H9 (cell line): ENCODE measurements at regions not wholly inside any gene's neighbourhood (a gene's known extent, or its start where the extent isn't known, plus 50 kb on each side); places are given as distances from the start of the nearest gene placed in this dataset.

Experiments used
- DNase-seq: peaks from one replicate; pipeline ENCODE4 v3.0.0-alpha.2; 2017
- H2AFZ ChIP-seq: one replicate; pipeline ENCODE4 v1.6.1; 2013; ENCODE audit warnings: mild to moderate bottlenecking, low read length, control low read depth, moderate library complexity
- H2AK5ac ChIP-seq: 2 replicates; pipeline ENCODE4 v1.6.1; 2013; ENCODE audit warnings: low read length, control low read depth, mixed read lengths; ENCODE audit not compliant: insufficient read length
- H2BK120ac ChIP-seq: one replicate; pipeline ENCODE4 v1.6.1; 2013; ENCODE audit warnings: low read depth, mild to moderate bottlenecking, low read length, control low read depth, inconsistent platforms; ENCODE audit not compliant: poor library complexity, severe bottlenecking
- H2BK12ac ChIP-seq: 2 replicates; pipeline ENCODE4 v1.6.1; 2013; ENCODE audit warnings: low read length, control low read depth, mixed read lengths, low read depth; ENCODE audit not compliant: insufficient read length
- H2BK15ac ChIP-seq: 2 replicates; pipeline ENCODE4 v1.6.1; 2013; ENCODE audit warnings: low read depth, low read length, control low read depth
- H2BK20ac ChIP-seq: one replicate; pipeline ENCODE4 v1.6.1; 2013; ENCODE audit warnings: low read depth, mild to moderate bottlenecking, low read length, control low read depth, inconsistent platforms; ENCODE audit not compliant: poor library complexity, severe bottlenecking
- H2BK5ac ChIP-seq: 2 replicates; pipeline ENCODE4 v1.6.1; 2013; ENCODE audit warnings: low read length, control low read depth, mixed read lengths; ENCODE audit not compliant: insufficient read length
- H3K14ac ChIP-seq: 2 replicates; pipeline ENCODE4 v1.6.1; 2013; ENCODE audit warnings: low read length, control low read depth; ENCODE audit not compliant: insufficient read depth
- H3K18ac ChIP-seq: 2 replicates; pipeline ENCODE4 v1.6.1; 2013; ENCODE audit warnings: low read depth, mild to moderate bottlenecking, mixed read lengths, low read length, control low read depth; ENCODE audit not compliant: insufficient read length
- H3K23ac ChIP-seq: 2 replicates; pipeline ENCODE4 v1.6.1; 2013; ENCODE audit warnings: low read length, control low read depth, mixed read lengths, low read depth; ENCODE audit not compliant: insufficient read length
- H3K23me2 ChIP-seq: 2 replicates; pipeline ENCODE4 v1.6.1; 2013; ENCODE audit warnings: low read depth, mild to moderate bottlenecking, mixed read lengths, low read length, control low read depth; ENCODE audit not compliant: insufficient read length, poor library complexity, severe bottlenecking
- H3K27ac ChIP-seq: 2 replicates; pipeline ENCODE4 v1.5.1; 2013; ENCODE audit warnings: low read length, control low read depth, mixed read lengths, low read depth; ENCODE audit not compliant: insufficient read length
- H3K27me3 ChIP-seq: 2 replicates; pipeline ENCODE4 v1.6.1; 2013; ENCODE audit warnings: low read length, control low read depth, inconsistent platforms; ENCODE audit not compliant: insufficient read depth
- H3K4ac ChIP-seq: 2 replicates; pipeline ENCODE4 v1.6.1; 2013; ENCODE audit warnings: low read depth, mild to moderate bottlenecking, control low read depth, inconsistent platforms, low read length, moderate library complexity
- H3K4me1 ChIP-seq: 2 replicates; pipeline ENCODE4 v1.6.1; 2013; ENCODE audit warnings: low read length, control low read depth, inconsistent platforms; ENCODE audit not compliant: insufficient read depth
- H3K4me2 ChIP-seq: 2 replicates; pipeline ENCODE4 v1.6.1; 2013; ENCODE audit warnings: low read length, control low read depth, mixed read lengths; ENCODE audit not compliant: insufficient read length, insufficient read depth
- H3K56ac ChIP-seq: 2 replicates; pipeline ENCODE4 v1.6.1; 2013; ENCODE audit warnings: low read depth, mild to moderate bottlenecking, mixed read lengths, low read length, control low read depth; ENCODE audit not compliant: insufficient read length
- H3K79me1 ChIP-seq: 2 replicates; pipeline ENCODE4 v1.6.1; 2013; ENCODE audit warnings: low read depth, mild to moderate bottlenecking, moderate library complexity, low read length, control low read depth, inconsistent platforms; ENCODE audit not compliant: insufficient read depth, poor library complexity, severe bottlenecking
- H3K79me2 ChIP-seq: 2 replicates; pipeline ENCODE4 v1.6.1; 2013; ENCODE audit warnings: low read length, control low read depth, inconsistent platforms; ENCODE audit not compliant: insufficient read depth
- H3K9ac ChIP-seq: 2 replicates; pipeline ENCODE4 v1.6.1; 2013; ENCODE audit warnings: low read length, control low read depth, mixed read lengths; ENCODE audit not compliant: insufficient read length; ENCODE audit errors: extremely low read depth
- H3K9me3 ChIP-seq: one replicate; pipeline ENCODE4 v1.6.1; 2013; ENCODE audit warnings: low read depth, low read length, inconsistent platforms; ENCODE audit not compliant: control insufficient read depth
- H3T11ph ChIP-seq: one replicate; pipeline ENCODE4 v1.6.1; 2013; ENCODE audit warnings: mild to moderate bottlenecking, low read length, control low read depth, inconsistent platforms
- H4K20me1 ChIP-seq: one replicate; pipeline ENCODE4 v1.6.1; 2013; ENCODE audit not compliant: control insufficient read depth, insufficient read length, insufficient read depth
- H4K5ac ChIP-seq: 2 replicates; pipeline ENCODE4 v1.6.1; 2013; ENCODE audit warnings: low read depth, mild to moderate bottlenecking, mixed read lengths, low read length, control low read depth; ENCODE audit not compliant: insufficient read length
- H4K8ac ChIP-seq: replicated peaks from 2 replicates; pipeline ENCODE4 v1.6.1; 2013; ENCODE audit warnings: low read length, control low read depth, mixed read lengths, low read depth; ENCODE audit not compliant: insufficient read length
- H4K91ac ChIP-seq: 2 replicates; pipeline ENCODE4 v1.6.1; 2013; ENCODE audit warnings: low read depth, mild to moderate bottlenecking, moderate library complexity, mixed read lengths, low read length, control low read depth; ENCODE audit not compliant: insufficient read length
- H3K27ac Mint-ChIP-seq, 3 experiments: 2 replicates in 2 of 3; 3 replicates in 1 of 3; pipeline ENCODE4 v1.8.0; 2020 to 2021; ENCODE audit warnings: mixed read lengths in 3 of 3, mild to moderate bottlenecking in 1 of 3, moderate library complexity in 1 of 3
- H3K27me3 Mint-ChIP-seq: 2 replicates; pipeline ENCODE4 v1.8.0; 2021; ENCODE audit warnings: low read depth, mild to moderate bottlenecking, moderate library complexity, mixed read lengths
- H3K36me3 Mint-ChIP-seq, 3 experiments: 2 replicates in 2 of 3; 3 replicates in 1 of 3; pipeline ENCODE4 v1.8.0; 2020 to 2021; ENCODE audit warnings: low read depth in 3 of 3, mixed read lengths in 3 of 3; ENCODE audit not compliant: insufficient read depth in 1 of 3
- H3K4me1 Mint-ChIP-seq, 2 experiments: 2 replicates each; pipeline ENCODE4 v1.8.0; 2020; ENCODE audit warnings: mixed read lengths in 2 of 2
- H3K4me3 Mint-ChIP-seq, 2 experiments: 2 replicates in 1 of 2; 3 replicates in 1 of 2; pipeline ENCODE4 v1.8.0; 2020 to 2021; ENCODE audit warnings: mild to moderate bottlenecking in 2 of 2, mixed read lengths in 2 of 2, moderate library complexity in 1 of 2
- H3K9me3 Mint-ChIP-seq, 2 experiments: 2 replicates in 1 of 2; 3 replicates in 1 of 2; pipeline ENCODE4 v1.8.0; 2020; ENCODE audit warnings: mild to moderate bottlenecking in 2 of 2, mixed read lengths in 2 of 2, moderate library complexity in 1 of 2
- CTCF ChIP-seq: fragments of 200-600 bp; sonication (generic); conservative IDR thresholded peaks from 3 replicates; pipeline ENCODE4 v1.8.0; 2021; ENCODE audit warnings: antibody characterized with exemption, mild to moderate bottlenecking

- H3K9ac ChIP-seq = no peak overlapping the region
- no peak overlapping the region for H3K4me2 ChIP-seq
- no peaks in the 10 kb centered on the region for H3K23me2 ChIP-seq
- no peaks in the 10 kb centered on the region for H3K79me2 ChIP-seq
- H4K20me1 ChIP-seq = no peaks in the 10 kb centered on the region
- no peaks in the 10 kb centered on the region for H3K27me3 ChIP-seq
- H3K27ac Mint-ChIP-seq = no peak overlapping the region
- no peak overlapping the region for H3K27ac ChIP-seq
- no peak overlapping the region for H2BK15ac ChIP-seq
- peaks cover 7 to 14% of the 10 kb centered on the region in 2 experiments for H3K4me1 Mint-ChIP-seq
- H2BK12ac ChIP-seq = no peak overlapping the region
- no peaks in the 10 kb centered on the region; the same call in 1 of the 2 replicates for H3K4me1 ChIP-seq
- no peak overlapping the region for H3K56ac ChIP-seq
- H3T11ph ChIP-seq = no peak overlapping the region
- no peaks in the 10 kb centered on the region for H3K36me3 Mint-ChIP-seq
- H3K4me3 Mint-ChIP-seq = no peak overlapping the region
- no peak overlapping the region for H3K4ac ChIP-seq
- no peak overlapping the region for H2AFZ ChIP-seq
- H2BK5ac ChIP-seq = no peak overlapping the region
- H2AK5ac ChIP-seq = no peak overlapping the region
- H3K9me3 Mint-ChIP-seq = no peaks in the 10 kb centered on the region
- no peaks in the 10 kb centered on the region for H3K79me1 ChIP-seq
- H3K18ac ChIP-seq = no peak overlapping the region
- H2BK20ac ChIP-seq = no peak overlapping the region
- no peak overlapping the region for H4K8ac ChIP-seq
- H2BK120ac ChIP-seq = no peak overlapping the region
- no peak for TF ChIP-seq CTCF
- H3K9me3 ChIP-seq = no peaks in the 10 kb centered on the region
- H3K23ac ChIP-seq = no peak overlapping the region
- H3K27me3 Mint-ChIP-seq = no peaks in the 10 kb centered on the region
- DNase-seq = no peak
- H4K91ac ChIP-seq = no peak overlapping the region
- H4K5ac ChIP-seq = no peak overlapping the region
- H3K14ac ChIP-seq = no peak overlapping the region
Measured at GRCh38 chr5:20678386-20678785, 690.4 kb upstream of the CDH18 start.
